Stomach smooth muscle (tissue), 2 donors: ENCODE measurements at regions not wholly inside any gene's neighbourhood (a gene's known extent, or its start where the extent isn't known, plus 50 kb on each side); places are given as distances from the start of the nearest gene placed in this dataset.
"Not testable (repeated sequence)": the region's sequence is repeated elsewhere in the genome, so short reads cannot be mapped to it uniquely, and the experiment has no call there.

Experiments used
- H3K27ac ChIP-seq: one replicate; pipeline ENCODE4 v1.7.0; 2013; ENCODE audit warnings: mild to moderate bottlenecking, low read length, inconsistent platforms
- H3K27me3 ChIP-seq, 2 donors: one replicate each; pipeline ENCODE4 v1.7.0; 2013; ENCODE audit warnings: low read length in 2 of 2; ENCODE audit not compliant: insufficient read depth in 2 of 2, control insufficient read depth in 1 of 2
- H3K36me3 ChIP-seq, 2 donors: one replicate each; pipeline ENCODE4 v1.7.0; 2013; ENCODE audit warnings: low read length in 2 of 2; ENCODE audit not compliant: control insufficient read depth in 2 of 2, insufficient read depth in 2 of 2
- H3K4me1 ChIP-seq: one replicate; pipeline ENCODE4 v1.7.0; 2013; ENCODE audit warnings: low read length; ENCODE audit not compliant: control insufficient read depth, insufficient read depth
- H3K4me3 ChIP-seq, 2 donors: one replicate each; pipeline ENCODE4 v1.7.0; 2013; ENCODE audit warnings: low read length in 2 of 2
- H3K9ac ChIP-seq, 2 donors: one replicate each; pipeline ENCODE4 v1.7.0; 2013; ENCODE audit warnings: low read length in 2 of 2, mild to moderate bottlenecking in 1 of 2
- H3K9me3 ChIP-seq, 2 donors: one replicate each; pipeline ENCODE4 v1.7.0; 2013; ENCODE audit warnings: low read length in 2 of 2; ENCODE audit not compliant: control insufficient read depth in 2 of 2
- donor health status: healthy.
- donor health status: Pancreatic carcinoma.

DNA sequence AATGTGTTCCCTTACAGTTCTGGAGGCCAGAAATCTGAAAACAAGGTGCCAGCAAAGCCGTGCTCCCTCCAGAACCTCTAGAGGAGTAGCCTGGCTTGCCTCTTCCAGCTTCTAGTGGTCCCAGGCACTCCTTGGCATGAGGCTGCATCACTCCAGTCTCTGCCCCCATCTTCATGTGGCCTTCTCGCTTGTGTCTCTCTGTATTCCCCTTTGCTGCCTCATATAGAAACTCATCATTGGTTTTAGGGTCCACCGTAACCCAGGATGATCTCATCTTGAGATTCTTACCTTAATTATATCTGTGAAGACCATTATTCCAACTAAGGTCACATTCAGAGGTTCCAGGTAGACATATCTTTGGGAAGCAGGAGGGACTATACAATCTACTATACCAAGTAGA is 182.4 kb downstream of the SKIDA1 start:
- Histone ChIP-seq H3K36me3 (no peaks in the 10 kb centered on the region), H3K27ac (no peak overlapping the region), H3K9ac (no peak overlapping the region), H3K27me3 (no peaks in the 10 kb centered on the region), H3K4me1 (no peaks in the 10 kb centered on the region), H3K9me3 (peaks cover 0 to 5% of the 10 kb centered on the region in 2 donors), H3K4me3 (no peak overlapping the region)

DNA sequence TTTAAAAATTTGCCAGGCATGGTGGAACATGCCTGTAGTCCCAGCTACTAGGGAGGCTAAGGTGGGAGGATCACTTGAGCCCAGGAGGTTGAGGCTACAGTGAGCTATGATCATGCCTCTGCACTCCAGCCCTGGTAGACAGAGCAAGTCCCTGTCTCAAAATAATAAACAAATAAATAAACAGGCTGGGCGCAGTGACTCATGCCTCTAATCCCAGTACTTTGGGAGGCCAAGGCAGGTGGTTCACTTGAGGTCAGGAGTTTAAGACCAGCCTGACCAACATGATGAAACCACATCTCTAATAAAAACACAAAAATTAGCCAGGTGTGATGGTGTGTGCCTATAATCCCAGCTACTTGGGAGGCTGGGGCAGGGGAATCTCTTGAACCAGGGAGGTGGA is 183.0 kb downstream of the SKIDA1 start:
- not testable (repeated sequence) for H3K27ac ChIP-seq, H3K4me1 ChIP-seq, H3K27me3 ChIP-seq, H3K4me3 ChIP-seq, H3K9me3 ChIP-seq, H3K36me3 ChIP-seq, H3K9ac ChIP-seq

DNA sequence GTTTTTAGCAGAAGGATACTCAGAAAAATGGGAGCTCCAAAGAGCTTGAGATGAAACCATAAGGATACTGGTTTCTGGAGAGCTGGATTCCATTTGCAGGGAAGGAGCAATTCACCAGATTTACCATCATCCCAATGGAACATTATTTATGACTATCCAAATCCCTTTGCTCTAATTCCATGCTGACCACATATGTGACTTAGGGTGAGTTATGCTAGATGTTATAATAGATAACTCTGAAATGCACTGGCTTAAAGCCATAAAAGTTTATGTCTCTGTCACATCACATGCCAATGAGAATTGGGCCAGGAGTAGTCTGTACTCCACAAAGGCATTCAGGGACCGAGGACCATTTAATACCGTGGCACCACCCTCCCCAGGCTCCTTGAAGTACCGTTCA is 185.2 kb downstream of the SKIDA1 start:
- Histone ChIP-seq H3K9me3 (no peaks in the 10 kb centered on the region), H3K4me3 (no peak overlapping the region), H3K4me1 (peaks cover under 1% of the 10 kb centered on the region), H3K27me3 (no peaks in the 10 kb centered on the region), H3K9ac (no peak overlapping the region), H3K27ac (no peak overlapping the region), H3K36me3 (no peaks in the 10 kb centered on the region)

DNA sequence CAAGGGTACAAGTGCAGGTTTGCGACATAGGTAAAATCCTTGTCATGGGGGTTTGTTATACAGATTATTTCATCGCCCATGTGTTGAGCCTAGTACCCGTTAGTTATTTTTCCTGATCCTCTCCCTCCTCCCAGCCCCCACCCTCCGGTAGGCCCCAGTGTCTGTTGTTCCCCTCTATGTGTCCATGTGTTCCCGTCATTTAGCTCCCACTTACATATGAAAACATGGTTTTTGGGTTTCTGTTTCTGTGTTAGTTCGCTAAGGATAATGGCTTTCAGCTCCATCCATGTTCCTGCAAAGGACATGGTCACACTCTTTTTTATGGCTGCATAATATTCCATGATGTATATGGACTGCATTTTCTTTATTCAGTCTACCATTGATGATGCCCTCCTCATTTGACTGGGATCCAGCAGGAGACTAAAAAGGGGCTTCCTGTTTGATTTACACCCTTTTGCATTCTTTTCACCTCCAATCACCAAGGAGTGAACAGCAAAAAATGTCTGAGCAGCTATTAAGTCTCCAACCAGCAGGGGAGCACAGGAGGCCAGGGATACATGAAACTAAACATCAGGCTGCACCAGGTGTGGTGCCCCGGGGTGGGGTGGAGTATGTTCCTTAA is 188.2 kb downstream of the SKIDA1 start:
- Histone ChIP-seq H3K4me3 (no peak overlapping the region), H3K9ac (no peak overlapping the region), H3K27ac (no peak overlapping the region), H3K4me1 (peaks cover 5% of the 10 kb centered on the region), H3K9me3 (no peaks in the 10 kb centered on the region), H3K27me3 (no peaks in the 10 kb centered on the region), H3K36me3 (no peaks in the 10 kb centered on the region)

DNA sequence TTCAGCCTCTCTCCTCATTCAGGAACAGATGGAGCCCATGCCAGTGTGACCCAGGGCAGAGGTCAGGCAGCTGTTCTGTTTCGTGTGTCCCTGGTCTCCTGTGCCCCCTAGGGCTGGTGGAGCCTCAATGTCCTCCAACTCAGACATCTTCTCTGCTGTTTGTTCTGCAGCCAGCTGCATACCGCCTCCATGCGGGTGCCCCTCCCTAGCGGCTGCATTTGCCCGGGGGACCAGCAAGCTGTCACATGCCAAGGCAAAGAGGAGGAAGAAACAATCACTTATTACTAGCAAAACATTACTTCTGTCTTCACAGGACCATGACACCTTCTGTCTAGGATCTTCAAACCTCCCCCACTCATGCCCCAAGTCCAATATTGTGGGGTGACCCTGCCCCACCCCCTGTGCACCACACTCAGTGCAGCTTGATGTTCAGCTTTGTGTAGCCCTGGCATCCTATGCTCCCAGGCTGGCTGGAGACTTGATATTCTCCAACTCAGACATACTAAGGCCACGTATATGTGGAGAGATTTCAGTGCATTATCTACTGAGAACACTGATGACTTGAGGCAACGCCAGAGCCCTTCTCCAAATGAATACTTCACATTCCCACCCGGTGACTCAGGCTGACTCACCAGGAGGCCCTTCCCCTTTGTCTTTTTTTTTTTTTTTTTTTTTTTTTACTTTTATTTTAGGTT is 188.9 kb downstream of the SKIDA1 start:
- Histone ChIP-seq H3K9ac (no peak overlapping the region), H3K27ac (no peak overlapping the region), H3K4me3 (no peak overlapping the region)

DNA sequence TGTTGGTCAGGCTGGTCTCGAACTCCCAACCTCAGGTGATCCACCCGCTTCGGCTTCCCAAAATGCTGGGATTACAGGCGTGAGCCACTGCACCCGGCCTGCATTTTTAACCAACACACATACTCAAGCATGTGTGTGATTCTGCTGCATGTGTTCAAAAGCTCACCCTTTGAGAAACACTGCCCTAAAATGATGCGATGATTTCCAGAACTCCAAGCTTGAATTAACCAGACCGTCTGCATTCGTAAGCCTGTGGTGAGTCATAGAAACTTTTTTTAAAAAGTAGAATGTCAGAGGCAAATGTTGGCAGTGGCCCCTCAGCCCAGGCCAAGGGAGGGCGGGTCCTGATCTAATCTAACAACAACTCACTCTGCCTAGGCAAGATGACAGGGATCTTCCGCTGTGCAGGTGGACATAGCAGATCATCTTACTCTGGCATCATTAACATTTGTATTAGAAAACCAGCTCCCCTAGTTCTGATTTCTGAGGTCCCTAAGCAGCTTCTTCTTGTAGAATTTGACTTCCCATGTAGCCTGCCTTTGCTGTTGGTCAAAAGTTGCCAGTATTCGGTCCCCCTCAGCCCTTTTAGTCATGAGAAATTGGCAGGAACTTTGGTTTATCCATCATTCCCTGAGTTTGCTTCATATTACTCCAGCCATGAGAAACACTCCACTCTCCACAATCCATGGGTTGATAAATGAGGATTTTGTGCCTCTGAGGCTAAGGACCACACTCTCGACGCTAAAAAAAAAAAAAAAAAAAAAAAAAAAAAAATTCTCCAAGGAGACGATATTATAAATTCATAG is 190.4 kb downstream of the SKIDA1 start:
- Histone ChIP-seq H3K9ac (no peak overlapping the region), H3K27ac (no peak overlapping the region), H3K9me3 (no peaks in the 10 kb centered on the region), H3K4me1 (peaks cover 5% of the 10 kb centered on the region), H3K36me3 (no peaks in the 10 kb centered on the region), H3K4me3 (no peak overlapping the region), H3K27me3 (no peaks in the 10 kb centered on the region)

More for the DNA sequence above, 188.9 kb downstream of the SKIDA1 start:
- Histone ChIP-seq H3K9me3 (no peaks in the 10 kb centered on the region), H3K36me3 (no peaks in the 10 kb centered on the region), H3K27me3 (no peaks in the 10 kb centered on the region), H3K4me1 (peaks cover 5% of the 10 kb centered on the region)

DNA sequence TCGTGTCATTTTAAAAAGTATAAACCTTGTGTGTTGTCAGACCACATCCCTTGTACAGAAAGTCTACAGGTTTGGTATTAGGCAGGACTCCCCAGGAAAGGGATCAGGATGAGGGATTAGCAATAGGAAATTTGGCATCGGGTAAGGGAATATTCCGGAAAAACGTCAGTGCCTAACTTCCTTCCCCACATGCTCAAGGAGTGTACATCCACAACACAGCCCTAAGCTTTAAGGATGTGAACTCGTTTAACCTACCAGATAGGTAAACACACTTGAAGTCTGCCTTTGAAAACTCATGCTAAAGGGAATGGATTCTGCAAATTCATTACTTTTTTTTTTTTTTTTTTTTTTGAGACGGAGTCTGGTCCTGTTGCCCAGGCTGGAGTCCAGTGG is 194.9 kb downstream of the SKIDA1 start:
- no peaks in the 10 kb centered on the region for H3K9me3 ChIP-seq
- H3K4me1 ChIP-seq = peaks cover 5% of the 10 kb centered on the region
- no peak overlapping the region for H3K27ac ChIP-seq
- no peaks in the 10 kb centered on the region for H3K36me3 ChIP-seq
- no peak overlapping the region for H3K9ac ChIP-seq
- no peaks in the 10 kb centered on the region for H3K27me3 ChIP-seq
- no peak overlapping the region for H3K4me3 ChIP-seq

DNA sequence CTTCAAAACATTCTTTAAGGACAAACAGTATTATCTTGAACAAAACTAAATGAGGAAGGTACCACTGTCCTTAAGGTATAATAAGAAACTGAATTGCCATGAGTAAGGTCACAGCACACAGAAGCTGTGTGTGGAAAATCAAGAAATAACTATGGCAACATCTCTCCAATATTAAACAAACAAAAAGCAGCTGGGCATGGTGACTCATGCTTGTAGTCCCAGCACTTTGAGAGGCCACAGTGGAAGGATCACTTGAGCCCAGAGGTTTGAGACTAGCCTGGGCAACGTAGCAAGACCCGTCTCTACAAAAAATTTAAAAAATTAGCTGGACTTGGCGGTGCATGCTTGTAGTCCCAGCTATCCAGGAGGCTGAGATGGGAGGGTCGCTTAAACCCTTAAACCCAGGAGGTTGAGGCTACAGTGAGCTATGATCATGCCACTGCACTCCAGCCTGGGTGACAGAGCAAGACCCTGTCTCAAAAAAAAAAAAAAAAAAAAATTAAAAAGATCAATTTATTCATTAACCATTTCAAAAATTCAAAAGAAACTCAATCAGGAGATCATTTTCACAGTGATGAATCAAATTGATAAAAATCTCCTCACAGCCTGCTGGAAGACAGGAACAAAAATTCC is 195.4 kb downstream of the SKIDA1 start:
- Histone ChIP-seq H3K9me3 (no peaks in the 10 kb centered on the region), H3K27ac (no peak overlapping the region)

DNA sequence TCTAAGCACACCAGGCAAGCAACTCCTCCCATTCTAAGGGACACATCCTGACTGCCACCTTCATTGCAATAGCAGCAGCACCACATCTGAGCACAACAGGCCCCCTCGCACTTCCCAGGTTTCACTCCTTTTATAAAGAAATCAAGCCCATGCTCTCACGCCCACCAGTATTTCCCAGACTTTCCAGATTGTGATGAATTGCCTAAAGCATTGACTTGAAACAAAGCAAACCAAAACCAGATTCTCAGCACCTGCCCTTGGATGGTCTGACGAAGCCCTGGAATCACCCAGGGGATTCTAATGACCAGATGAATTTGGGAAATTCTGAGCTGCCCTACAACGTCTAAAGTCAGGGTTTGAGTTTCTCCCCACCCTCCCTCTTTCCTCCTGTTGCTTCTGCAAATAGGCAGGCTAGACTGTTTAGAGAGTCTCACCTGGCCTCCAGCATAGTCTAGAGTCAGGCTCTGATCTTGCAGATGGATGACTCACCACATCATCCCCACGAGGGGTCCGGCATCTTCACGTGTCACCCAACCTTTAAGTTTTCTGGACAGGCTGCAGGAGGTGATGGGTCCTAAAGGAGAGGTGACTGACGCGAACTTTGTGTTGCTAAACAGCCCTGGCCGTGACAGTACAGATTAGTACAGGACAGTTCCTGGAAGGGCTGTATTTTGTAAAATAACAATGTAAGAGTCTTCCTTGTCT is 198.0 kb downstream of the SKIDA1 start:
- H3K9me3 ChIP-seq = no peaks in the 10 kb centered on the region
- no peak overlapping the region for H3K4me3 ChIP-seq
- H3K27me3 ChIP-seq = no peaks in the 10 kb centered on the region
- no peaks in the 10 kb centered on the region for H3K4me1 ChIP-seq
- no peaks in the 10 kb centered on the region for H3K36me3 ChIP-seq
- H3K9ac ChIP-seq = no peak overlapping the region
- no peak overlapping the region for H3K27ac ChIP-seq

More for the DNA sequence above, 195.4 kb downstream of the SKIDA1 start:
- Histone ChIP-seq H3K4me1 (peaks cover 2% of the 10 kb centered on the region), H3K36me3 (no peaks in the 10 kb centered on the region), H3K4me3 (no peak overlapping the region), H3K9ac (no peak overlapping the region), H3K27me3 (no peaks in the 10 kb centered on the region)

DNA sequence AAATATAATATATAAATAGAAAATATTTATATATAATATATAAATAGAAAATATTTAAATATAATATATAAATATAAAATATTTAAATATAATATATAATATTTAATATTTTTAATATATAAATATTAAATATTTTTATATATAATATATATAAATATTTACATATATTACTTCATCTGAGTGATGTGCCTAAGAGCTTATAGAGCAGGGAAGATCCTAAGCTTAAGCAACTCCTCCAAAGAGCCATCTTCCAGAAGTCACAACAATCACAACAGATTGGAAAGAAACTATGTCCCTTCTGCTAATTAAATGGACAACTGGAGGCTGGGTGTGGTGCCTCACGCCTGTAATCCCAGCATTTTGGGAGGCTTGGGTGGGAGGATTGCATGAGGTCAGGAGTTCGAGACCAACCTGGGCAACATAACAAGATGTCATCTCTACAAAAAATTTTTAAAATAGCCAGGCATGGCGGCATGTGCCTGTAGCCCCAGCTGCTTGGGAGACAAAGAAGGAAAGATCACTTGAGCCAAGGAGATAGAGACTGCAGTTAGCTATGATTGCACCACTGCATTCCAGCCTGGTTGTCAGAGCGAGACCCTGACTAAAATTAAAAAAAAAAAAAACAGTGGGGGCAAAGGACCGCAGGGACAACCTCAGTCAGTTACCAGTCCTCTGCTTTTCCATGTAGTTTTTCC is 198.7 kb downstream of the SKIDA1 start:
- Histone ChIP-seq H3K36me3 (no peaks in the 10 kb centered on the region), H3K27ac (no peak overlapping the region), H3K9me3 (no peaks in the 10 kb centered on the region), H3K9ac (no peak overlapping the region), H3K4me3 (no peak overlapping the region), H3K4me1 (no peaks in the 10 kb centered on the region), H3K27me3 (no peaks in the 10 kb centered on the region)
